K562 (cell line): ENCODE measurements at regions not wholly inside any gene's neighbourhood (a gene's known extent, or its start where the extent isn't known, plus 50 kb on each side); places are given as distances from the start of the nearest gene placed in this dataset.
A peak's percentile ranks its signal among the peaks of the same experiment; 100 is the strongest.

Source experiments
- ATAC-seq: fragments of 200-7000 bp; cut with Tn5 transposase; 3 replicates; pipeline ENCODE4 v1.9.1; 2020; ENCODE audit warnings: moderate library complexity
- BruUV-seq: library from RNA; stranded (reverse); fragments of 400-500 nt; replicated peaks from 2 replicates; lab custom pipeline; 2021; lab: Mats Ljungman, UMichigan
- CTCF ChIA-PET: fragments of 300-600 bp; formaldehyde crosslinking; extraction: SDS; loops from one replicate; lab custom pipeline; 2021; ENCODE audit warnings: low intra/inter-chr PET ratio; lab: Yijun Ruan, JAX
- POLR2A ChIA-PET: fragments of 300-600, 350-650 bp; sonication (Branson Sonifier 250); formaldehyde crosslinking; extraction: SDS; loops from one replicate; lab custom pipeline; 2021; ENCODE audit warnings: antibody characterized with exemption, inconsistent platforms; lab: Yijun Ruan, JAX
- DNase-seq, 4 experiments: peaks; one replicate each; pipeline versions ENCODE4 v3.0.0 to v3.0.0-alpha.2; 2011 to 2018; ENCODE audit warnings: low spot score in 3 of 4, mixed read lengths in 3 of 4; ENCODE audit errors: extremely low read depth in 1 of 4
- FAIRE-seq: peaks from 2 replicates; lab custom pipeline; 2011; peaks lifted over from hg19 to GRCh38; lab: Jason Lieb, UNC
- H2AFZ ChIP-seq: 2 replicates; pipeline ENCODE4 v1.6.0; 2011; ENCODE audit warnings: low read depth, low read length, control low read depth, inconsistent platforms
- H3K27ac ChIP-seq: fragments of 200-600 bp; 3 replicates; pipeline ENCODE4 v1.8.0; 2011; ENCODE audit warnings: low read depth, mild to moderate bottlenecking, control low read depth, inconsistent platforms, low read length, moderate library complexity, mixed read lengths; ENCODE audit errors: extremely low read depth
- H3K27me3 ChIP-seq, 2 experiments: fragments of 300-600 bp in 1 of 2; 2 replicates in 1 of 2; 3 replicates in 1 of 2; pipeline versions ENCODE4 v1.6.0 to v1.8.0; 2011; ENCODE audit warnings: inconsistent platforms in 2 of 2, low read length in 2 of 2, mild to moderate bottlenecking in 1 of 2, mixed read lengths in 1 of 2, moderate library complexity in 1 of 2; ENCODE audit not compliant: control insufficient read depth in 2 of 2, insufficient read depth in 2 of 2
- H3K36me3 ChIP-seq: fragments of 300-600 bp; 3 replicates; pipeline ENCODE4 v1.8.0; 2011; ENCODE audit warnings: mild to moderate bottlenecking, low read length, inconsistent platforms; ENCODE audit not compliant: control insufficient read depth, insufficient read depth
- H3K4me1 ChIP-seq, 2 experiments: fragments of 200-600 bp in 1 of 2; replicated peaks in 1 of 2; 2 replicates in 1 of 2; 3 replicates in 1 of 2; pipeline versions ENCODE4 v1.5.1 to v1.8.0; 2011; ENCODE audit warnings: inconsistent platforms in 2 of 2, low read length in 2 of 2, mild to moderate bottlenecking in 1 of 2, mixed read lengths in 1 of 2, moderate library complexity in 1 of 2; ENCODE audit not compliant: control insufficient read depth in 2 of 2, insufficient read depth in 2 of 2
- H3K4me2 ChIP-seq: 2 replicates; pipeline ENCODE4 v1.6.1; 2011; ENCODE audit warnings: low read length, control low read depth, inconsistent platforms, mixed read lengths; ENCODE audit not compliant: insufficient read depth
- H3K4me3 ChIP-seq: fragments of 200-600 bp; sonication (generic), shearing (Covaris generic); 2 replicates; pipeline ENCODE4 v1.5.1; 2016; ENCODE audit warnings: control low read depth, inconsistent platforms
- H3K79me2 ChIP-seq: fragments of 200-600 bp; 3 replicates; pipeline ENCODE4 v1.8.0; 2011; ENCODE audit warnings: low read length, inconsistent platforms; ENCODE audit not compliant: control insufficient read depth, insufficient read depth
- H3K9ac ChIP-seq, 2 experiments: 2 replicates each; pipeline versions ENCODE4 v1.6.0 to v1.6.1; 2011; ENCODE audit warnings: low read depth in 2 of 2, low read length in 2 of 2, control low read depth in 1 of 2, inconsistent platforms in 1 of 2, mild to moderate bottlenecking in 1 of 2, mixed read lengths in 1 of 2; ENCODE audit not compliant: insufficient read depth in 1 of 2
- H3K9me1 ChIP-seq: one replicate; pipeline ENCODE4 v1.6.0; 2011; ENCODE audit warnings: inconsistent platforms, mild to moderate bottlenecking, low read length, moderate library complexity; ENCODE audit not compliant: control insufficient read depth, insufficient read depth
- H3K9me3 ChIP-seq: replicated peaks from 2 replicates; pipeline ENCODE4 v1.5.1; 2011; ENCODE audit warnings: low read depth, low read length, inconsistent platforms; ENCODE audit not compliant: control insufficient read depth, insufficient read depth
- H4K20me1 ChIP-seq: replicated peaks from 2 replicates; pipeline ENCODE4 v1.6.1; 2011; ENCODE audit warnings: low read length, inconsistent platforms, mixed read lengths; ENCODE audit not compliant: control insufficient read depth, insufficient read depth
- ARID4B ChIP-seq: sonication (generic); formaldehyde crosslinking; IDR thresholded peaks from 2 replicates; pipeline ENCODE4 v1.8.0; 2022; ENCODE audit warnings: mild to moderate bottlenecking, missing genetic modification reagents
- ASH1L ChIP-seq: fragments of 450-650 bp; IDR thresholded peaks from 2 replicates; pipeline ENCODE4 v1.6.1; 2018; ENCODE audit warnings: borderline replicate concordance, mild to moderate bottlenecking, low read depth; ENCODE audit not compliant: partially characterized antibody
- BACH1 ChIP-seq: fragments of 200-800 bp; sonication (Bioruptor generic); IDR thresholded peaks from 2 replicates; pipeline ENCODE4 v1.6.1; 2016; ENCODE audit warnings: missing genetic modification characterization, missing compliant biosample characterization
- MAFK ChIP-seq: IDR thresholded peaks from 2 replicates; pipeline ENCODE4 v1.6.1; 2011; ENCODE audit warnings: low read length, improper control_type of control experiment
- POLR2B ChIP-seq: fragments of 450-650 bp; IDR thresholded peaks from 2 replicates; pipeline ENCODE4 v1.6.1; 2018; ENCODE audit warnings: low read depth; ENCODE audit not compliant: partially characterized antibody
- ZNF444 ChIP-seq: fragments of 250-450 bp; sonication (Bioruptor Pico); IDR thresholded peaks from 2 replicates; pipeline ENCODE4 v1.4.0; 2020; ENCODE audit warnings: mild to moderate bottlenecking, moderate library complexity
- WGBS: fragments of 100-300 bp; shearing (Covaris generic); methylation state at CpG from one replicate; pipeline ENCODE4 v1.1.6; 2016; ENCODE audit warnings: low coverage, mixed read lengths; ENCODE audit not compliant: insufficient coverage; ENCODE audit errors: missing lambda C conversion rate; 5-methylcytosine and 5-hydroxymethylcytosine counted together
- in situ Hi-C: fragments of 300-500 bp; cut with MboI; formaldehyde crosslinking; loops from 4 replicates; pipeline ENCODE4 v1.15.0; 2018; ENCODE audit warnings: inconsistent platforms, mixed read lengths
- intact Hi-C: fragments of 100-400 bp; cut with micrococcal nuclease; formaldehyde crosslinking; loops from 2 replicates; pipeline ENCODE4 v1.14.2; 2022
- TF ChIP-seq, protein P1 (sequence below): fragments of 250-450 bp; sonication (Bioruptor Pico); IDR thresholded peaks from 2 replicates; pipeline ENCODE4 v1.6.1; 2021; ENCODE audit warnings: mild to moderate bottlenecking

DNA sequence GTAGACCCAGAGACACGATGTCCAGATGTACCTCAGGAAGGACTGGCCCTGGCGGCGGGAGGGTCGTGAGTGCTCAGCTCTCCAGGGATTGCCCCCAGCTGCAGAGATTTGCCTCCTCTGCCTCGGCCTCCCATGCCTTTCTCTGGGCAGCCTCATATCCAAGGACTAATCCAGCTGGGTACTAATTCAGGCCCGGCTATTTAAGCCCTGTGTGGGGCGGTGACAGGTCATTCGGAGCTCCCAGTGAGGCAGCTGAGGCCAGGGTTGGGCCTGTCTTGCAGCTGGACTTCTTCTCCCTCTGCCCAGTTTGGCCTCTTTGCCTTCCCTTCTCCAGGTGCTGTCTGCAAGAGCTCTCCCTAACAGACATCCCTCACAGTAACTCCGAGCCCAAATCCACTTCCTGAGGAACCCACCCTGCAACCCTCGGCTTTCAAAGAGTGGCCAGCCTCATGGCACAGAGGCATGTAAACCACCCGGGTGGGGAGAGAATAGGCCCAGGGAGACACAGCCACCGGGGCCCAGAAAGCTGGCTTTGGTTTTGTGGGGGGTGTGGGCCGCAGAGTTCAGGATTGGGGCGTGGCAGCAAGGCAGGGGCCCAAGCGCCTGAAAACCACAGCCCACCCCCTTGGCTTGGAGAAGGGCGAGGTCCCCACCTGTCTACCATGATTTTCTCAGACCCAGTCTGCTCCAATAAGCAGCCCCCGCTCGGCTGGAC is 85.8 kb downstream of the PPCDC start:
- Histone ChIP-seq H3K9ac (peak overlapping the region in 1 of 2 experiments; percentile 75; a peak in 2 of 4 replicates), H3K36me3 (no peaks in the 10 kb centered on the region), H4K20me1 (no peaks in the 10 kb centered on the region), H3K79me2 (no peaks in the 10 kb centered on the region), H3K4me1 (peaks cover 19 to 25% of the 10 kb centered on the region in 2 experiments), H3K27me3 (no peaks in the 10 kb centered on the region), H2AFZ (no peak overlapping the region), H3K9me3 (peaks cover 11% of the 10 kb centered on the region), H3K9me1 (no peaks in the 10 kb centered on the region), H3K4me3 (no peak overlapping the region), H3K27ac (no peak overlapping the region), H3K4me2 (no peak overlapping the region)
- TF ChIP-seq, protein P1, sequence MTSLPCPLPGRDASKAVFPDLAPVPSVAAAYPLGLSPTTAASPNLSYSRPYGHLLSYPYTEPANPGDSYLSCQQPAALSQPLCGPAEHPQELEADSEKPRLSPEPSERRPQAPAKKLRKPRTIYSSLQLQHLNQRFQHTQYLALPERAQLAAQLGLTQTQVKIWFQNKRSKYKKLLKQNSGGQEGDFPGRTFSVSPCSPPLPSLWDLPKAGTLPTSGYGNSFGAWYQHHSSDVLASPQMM (CRISPR knock-in tag): no peak
- TF ChIP-seq POLR2B (no peak), ARID4B (no peak), ASH1L (no peak), BACH1 (tag) (no peak), ZNF444 (CRISPR knock-in tag) (no peak), MAFK (no peak)
- intact Hi-C loops (no loop called here), in situ Hi-C loops (no loop called here)
- ATAC-seq (no peak), FAIRE-seq (no peak), DNase-seq (peak in 1 of 4 experiments; percentile 7)
- 58% methylated on average over 16 of the region's 18 CpGs for WGBS
- CTCF ChIA-PET: no interaction called here
- no TSS peak for BruUV-seq
- POLR2A ChIA-PET: interaction anchor here (0.5 to 1.8 kb wide), 6 partner anchors 9 to 486 kb away, joined by 3 to 5 read pairs (median 4); no protein-coding TSS in a partner anchor
